ENCODE measurements at regions not wholly inside any gene's neighbourhood (a gene's known extent, or its start where the extent isn't known, plus 50 kb on each side); places are given as distances from the start of the nearest gene placed in this dataset.

DNA sequence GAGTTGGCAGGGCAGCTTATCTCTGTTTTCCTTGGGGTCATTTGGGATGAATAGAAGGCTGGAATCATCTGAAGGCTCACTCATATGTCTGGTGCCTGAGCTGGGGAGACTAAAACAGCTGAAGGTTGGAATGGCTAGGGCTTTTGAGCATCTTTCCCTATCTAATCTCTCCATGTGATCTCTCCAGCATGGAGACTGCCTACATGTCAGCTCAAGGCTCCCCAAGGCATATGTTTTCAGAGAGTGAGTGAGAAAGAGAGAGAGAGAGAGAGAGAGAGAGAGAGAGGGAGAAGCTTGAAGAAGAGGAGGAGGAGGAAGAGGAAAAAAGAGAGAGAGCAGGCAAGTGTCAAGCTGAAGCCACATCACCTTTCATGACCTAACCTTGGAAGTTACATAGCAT, 143.4 kb downstream of the EBLN2 start:
- H3K4me1 ChIP-seq, result no peaks in the 10 kb centered on the region
- H3K9me3 ChIP-seq, result no peaks in the 10 kb centered on the region
- intact Hi-C loops (cut with DNase I), result no loop called here
- H3K4me3 ChIP-seq, result no peak overlapping the region
- H3K27me3 ChIP-seq, result no peaks in the 10 kb centered on the region
- no peak for DNase-seq (ENCODE audit: low spot score in 2 of 2)
- TF ChIP-seq, protein P1, sequence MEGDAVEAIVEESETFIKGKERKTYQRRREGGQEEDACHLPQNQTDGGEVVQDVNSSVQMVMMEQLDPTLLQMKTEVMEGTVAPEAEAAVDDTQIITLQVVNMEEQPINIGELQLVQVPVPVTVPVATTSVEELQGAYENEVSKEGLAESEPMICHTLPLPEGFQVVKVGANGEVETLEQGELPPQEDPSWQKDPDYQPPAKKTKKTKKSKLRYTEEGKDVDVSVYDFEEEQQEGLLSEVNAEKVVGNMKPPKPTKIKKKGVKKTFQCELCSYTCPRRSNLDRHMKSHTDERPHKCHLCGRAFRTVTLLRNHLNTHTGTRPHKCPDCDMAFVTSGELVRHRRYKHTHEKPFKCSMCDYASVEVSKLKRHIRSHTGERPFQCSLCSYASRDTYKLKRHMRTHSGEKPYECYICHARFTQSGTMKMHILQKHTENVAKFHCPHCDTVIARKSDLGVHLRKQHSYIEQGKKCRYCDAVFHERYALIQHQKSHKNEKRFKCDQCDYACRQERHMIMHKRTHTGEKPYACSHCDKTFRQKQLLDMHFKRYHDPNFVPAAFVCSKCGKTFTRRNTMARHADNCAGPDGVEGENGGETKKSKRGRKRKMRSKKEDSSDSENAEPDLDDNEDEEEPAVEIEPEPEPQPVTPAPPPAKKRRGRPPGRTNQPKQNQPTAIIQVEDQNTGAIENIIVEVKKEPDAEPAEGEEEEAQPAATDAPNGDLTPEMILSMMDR (IDR thresholded peaks at IDR 0.05), result no peak
- H3K27ac ChIP-seq, result no peak overlapping the region
- H3K36me3 ChIP-seq, result no peaks in the 10 kb centered on the region

DNA sequence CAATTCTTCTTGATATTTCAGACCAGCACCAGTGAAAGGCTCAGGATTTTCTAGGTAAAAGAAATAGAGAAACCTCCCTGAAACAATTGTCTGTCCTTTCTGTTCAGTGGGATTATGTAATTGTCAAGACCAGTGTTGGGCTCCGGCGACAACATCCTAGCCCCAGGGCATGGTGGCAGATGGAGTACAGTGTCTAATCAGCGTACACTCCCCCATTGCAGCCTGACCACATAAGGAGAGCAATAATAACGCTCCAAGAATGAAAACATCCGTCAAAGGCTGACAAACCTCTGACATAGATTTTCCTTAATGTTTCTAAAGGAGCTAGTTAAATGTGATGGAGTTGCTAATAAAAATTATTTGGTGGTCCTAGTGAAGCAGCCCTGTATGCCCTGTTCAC, 144.6 kb downstream of the EBLN2 start:
- H3K27ac ChIP-seq, result no peak overlapping the region
- H3K36me3 ChIP-seq, result no peaks in the 10 kb centered on the region
- TF ChIP-seq, protein P1 (IDR thresholded peaks at IDR 0.05), result no peak
- no peak for DNase-seq (ENCODE audit: low spot score in 2 of 2)
- H3K4me3 ChIP-seq, result no peak overlapping the region
- H3K9me3 ChIP-seq, result no peaks in the 10 kb centered on the region
- no peaks in the 10 kb centered on the region for H3K27me3 ChIP-seq
- intact Hi-C loops (cut with DNase I), result no loop called here
- no peaks in the 10 kb centered on the region for H3K4me1 ChIP-seq

DNA sequence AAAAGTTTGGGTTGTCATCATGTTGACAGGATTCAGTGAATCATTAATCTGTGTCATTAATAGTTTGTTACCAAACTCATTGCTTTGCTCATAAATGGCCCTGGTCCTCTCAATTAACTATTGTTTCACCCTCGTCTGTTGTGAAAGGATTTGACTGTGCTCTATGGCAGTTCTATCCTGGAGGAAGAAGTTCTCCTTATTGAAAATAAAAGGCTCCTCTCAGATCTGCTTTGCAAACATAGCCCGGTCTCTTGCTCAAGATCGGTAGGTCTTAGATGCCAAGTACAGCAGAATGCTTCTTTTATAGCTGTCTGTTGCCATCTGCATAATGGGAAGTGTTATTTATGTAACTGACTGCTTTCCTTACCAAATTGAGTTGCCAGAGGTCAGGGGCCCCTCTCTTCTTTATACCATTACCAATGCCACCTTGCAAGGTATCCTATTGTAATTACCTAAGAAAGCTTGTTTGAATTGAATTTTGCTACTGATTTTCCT, 146.5 kb downstream of the EBLN2 start:
- Histone ChIP-seq H3K9me3 (no peaks in the 10 kb centered on the region), H3K4me3 (no peak overlapping the region), H3K27me3 (no peaks in the 10 kb centered on the region), H3K36me3 (no peaks in the 10 kb centered on the region), H3K27ac (no peak overlapping the region), H3K4me1 (no peaks in the 10 kb centered on the region)
- DNase-seq (ENCODE audit: low spot score in 2 of 2), result no peak
- intact Hi-C loops (cut with DNase I), result no loop called here
- TF ChIP-seq, protein P1 (IDR thresholded peaks at IDR 0.05), result no peak

DNA sequence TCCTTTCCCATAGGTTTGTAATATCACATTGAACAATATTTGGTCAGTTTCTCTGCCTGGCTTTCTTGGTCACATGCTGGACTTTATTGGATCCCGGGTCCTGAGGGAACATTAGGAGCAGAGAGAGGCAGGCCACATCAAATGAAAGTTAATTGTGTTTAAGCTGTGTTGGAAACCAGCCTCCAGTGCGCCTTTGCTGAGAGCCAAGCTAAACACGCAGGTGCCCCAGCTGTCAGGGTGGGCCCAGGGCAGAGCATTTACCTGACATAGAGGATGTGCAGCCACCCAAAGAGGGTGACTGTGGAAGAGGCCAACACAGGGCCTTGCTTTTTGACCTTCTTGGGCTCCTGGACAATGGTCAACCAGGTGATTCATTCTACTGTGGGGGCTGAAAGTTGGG, 149.3 kb downstream of the EBLN2 start:
- Histone ChIP-seq H3K27me3 (no peaks in the 10 kb centered on the region), H3K9me3 (no peaks in the 10 kb centered on the region), H3K36me3 (no peaks in the 10 kb centered on the region), H3K4me3 (no peak overlapping the region), H3K27ac (no peak overlapping the region), H3K4me1 (peaks cover under 1 to 8% of the 10 kb centered on the region in 2 donors)
- intact Hi-C loops (cut with DNase I), result no loop called here
- no peak for DNase-seq (ENCODE audit: low spot score in 2 of 2)
- TF ChIP-seq, protein P1 (IDR thresholded peaks at IDR 0.05), result no peak

DNA sequence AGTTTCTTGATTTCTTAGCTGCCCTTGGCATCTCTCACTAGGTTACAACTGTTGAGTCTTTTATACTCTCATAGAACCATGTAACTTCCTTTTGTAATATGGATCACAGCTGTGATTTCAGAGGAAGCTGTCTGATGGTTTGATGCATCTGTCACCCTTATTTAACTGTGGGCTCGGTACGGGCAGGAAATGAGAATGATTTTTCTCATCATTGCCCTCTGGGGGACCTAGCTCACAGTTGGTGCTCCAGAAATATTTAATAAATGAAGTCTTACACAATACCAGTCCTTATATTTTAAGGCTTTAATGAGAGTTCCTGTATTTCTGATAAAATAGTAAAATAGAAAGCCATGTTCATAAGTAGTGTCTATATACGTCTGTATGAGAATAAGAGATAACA, 151.2 kb downstream of the EBLN2 start:
- intact Hi-C loops (cut with DNase I), result no loop called here

More for the DNA sequence above, 151.2 kb downstream of the EBLN2 start:
- peaks cover 2 to 18% of the 10 kb centered on the region in 2 donors for H3K4me1 ChIP-seq
- H3K9me3 ChIP-seq, result no peaks in the 10 kb centered on the region
- H3K36me3 ChIP-seq, result no peaks in the 10 kb centered on the region
- H3K27me3 ChIP-seq, result no peaks in the 10 kb centered on the region
- no peak overlapping the region for H3K27ac ChIP-seq
- TF ChIP-seq, protein P1 (IDR thresholded peaks at IDR 0.05), result no peak
- H3K4me3 ChIP-seq, result no peak overlapping the region
- no peak for DNase-seq (ENCODE audit: low spot score in 2 of 2)

Measured in ascending aorta (tissue), 2 donors.